DND-41 (cell line): ENCODE measurements at regions not wholly inside any gene's neighbourhood (a gene's known extent, or its start where the extent isn't known, plus 50 kb on each side); places are given as distances from the start of the nearest gene placed in this dataset.

ENCODE experiments used
- ATAC-seq: fragments of 200-7000 bp; cut with Tn5 transposase; 3 replicates; pipeline ENCODE4 v1.9.1; 2021; ENCODE audit warnings: low read depth; ENCODE audit not compliant: insufficient read depth
- DNase-seq: peaks from one replicate; pipeline ENCODE4 v3.0.0-alpha.2; 2020
- H2AFZ ChIP-seq: 2 replicates; pipeline ENCODE4 v1.6.0; 2012; ENCODE audit warnings: low read depth, low read length
- H3K27ac ChIP-seq: 2 replicates; pipeline ENCODE4 v1.5.1; 2012; ENCODE audit warnings: low read length, inconsistent platforms
- H3K27me3 ChIP-seq: fragments of 200-600 bp; sonication (generic); 2 replicates; pipeline ENCODE4 v1.6.0; 2012; ENCODE audit warnings: low read length, mild to moderate bottlenecking, inconsistent platforms; ENCODE audit not compliant: insufficient read depth, poor library complexity
- H3K36me3 ChIP-seq: 2 replicates; pipeline ENCODE4 v1.5.1; 2012; ENCODE audit warnings: low read length, inconsistent platforms; ENCODE audit not compliant: insufficient read depth
- H3K4me1 ChIP-seq: 2 replicates; pipeline ENCODE4 v1.5.1; 2012; ENCODE audit warnings: mild to moderate bottlenecking, low read length; ENCODE audit not compliant: insufficient read depth
- H3K4me2 ChIP-seq: 2 replicates; pipeline ENCODE4 v1.6.0; 2012; ENCODE audit warnings: mild to moderate bottlenecking, moderate library complexity, low read length, inconsistent platforms; ENCODE audit not compliant: insufficient read depth
- H3K4me3 ChIP-seq, 2 experiments: fragments of 200-600 bp in 1 of 2; shearing (Covaris generic) in 1 of 2; 2 replicates each; pipeline ENCODE4 v1.5.1; 2012 to 2016; ENCODE audit warnings: inconsistent platforms in 2 of 2, low read length in 2 of 2, mild to moderate bottlenecking in 2 of 2, low read depth in 1 of 2, moderate library complexity in 1 of 2
- H3K79me2 ChIP-seq: 2 replicates; pipeline ENCODE4 v1.6.0; 2012; ENCODE audit warnings: low read length, inconsistent platforms; ENCODE audit not compliant: insufficient read depth
- H3K9ac ChIP-seq: 2 replicates; pipeline ENCODE4 v1.6.0; 2012; ENCODE audit warnings: low read depth, mild to moderate bottlenecking, inconsistent platforms, low read length, moderate library complexity
- H3K9me3 ChIP-seq: 2 replicates; pipeline ENCODE4 v1.5.1; 2012; ENCODE audit warnings: low read length, moderate library complexity, mild to moderate bottlenecking, inconsistent platforms; ENCODE audit not compliant: insufficient read depth, severe bottlenecking
- H4K20me1 ChIP-seq: 2 replicates; pipeline ENCODE4 v1.6.0; 2012; ENCODE audit warnings: low read length; ENCODE audit not compliant: insufficient read depth
- EZH2 ChIP-seq: IDR thresholded peaks from 3 replicates; pipeline ENCODE4 v1.6.1; 2012; ENCODE audit warnings: borderline replicate concordance, low read depth, mild to moderate bottlenecking, moderate library complexity, low read length, inconsistent platforms; ENCODE audit not compliant: severe bottlenecking
- TF ChIP-seq, protein P1 (sequence below): IDR thresholded peaks from 2 replicates; pipeline ENCODE4 v1.5.1; 2012; ENCODE audit warnings: borderline replicate concordance, low read length, moderate library complexity, mild to moderate bottlenecking; ENCODE audit not compliant: poor library complexity, severe bottlenecking; ENCODE audit errors: extremely low read depth

DNA sequence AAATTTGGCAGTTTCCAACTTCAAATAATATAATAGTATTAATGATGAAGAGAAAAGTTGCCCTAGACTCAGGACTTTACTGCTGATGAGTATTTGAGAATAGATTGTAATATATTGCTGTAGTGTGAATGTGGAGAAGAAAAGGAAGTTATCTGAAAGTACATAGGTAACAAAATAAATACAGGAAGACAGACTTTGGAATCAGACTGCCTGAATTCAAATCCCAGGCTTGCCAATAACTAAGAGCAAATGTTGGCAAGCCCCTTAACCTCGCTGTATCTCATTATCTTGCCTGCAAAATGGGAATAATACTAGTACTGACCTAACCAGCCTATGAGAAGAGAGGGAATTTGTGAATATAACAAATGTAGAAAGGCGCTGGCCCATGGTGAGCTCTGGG lies 765.2 kb upstream of the ID2 start:
- H3K27ac ChIP-seq, result no peak overlapping the region
- no peaks in the 10 kb centered on the region for H4K20me1 ChIP-seq
- no peak overlapping the region for H3K4me2 ChIP-seq
- no peaks in the 10 kb centered on the region for H3K36me3 ChIP-seq
- H3K79me2 ChIP-seq, result no peaks in the 10 kb centered on the region
- ATAC-seq (no peak), DNase-seq (no peak)
- no peak overlapping the region for H2AFZ ChIP-seq
- H3K9ac ChIP-seq, result no peak overlapping the region
- TF ChIP-seq, protein P1, sequence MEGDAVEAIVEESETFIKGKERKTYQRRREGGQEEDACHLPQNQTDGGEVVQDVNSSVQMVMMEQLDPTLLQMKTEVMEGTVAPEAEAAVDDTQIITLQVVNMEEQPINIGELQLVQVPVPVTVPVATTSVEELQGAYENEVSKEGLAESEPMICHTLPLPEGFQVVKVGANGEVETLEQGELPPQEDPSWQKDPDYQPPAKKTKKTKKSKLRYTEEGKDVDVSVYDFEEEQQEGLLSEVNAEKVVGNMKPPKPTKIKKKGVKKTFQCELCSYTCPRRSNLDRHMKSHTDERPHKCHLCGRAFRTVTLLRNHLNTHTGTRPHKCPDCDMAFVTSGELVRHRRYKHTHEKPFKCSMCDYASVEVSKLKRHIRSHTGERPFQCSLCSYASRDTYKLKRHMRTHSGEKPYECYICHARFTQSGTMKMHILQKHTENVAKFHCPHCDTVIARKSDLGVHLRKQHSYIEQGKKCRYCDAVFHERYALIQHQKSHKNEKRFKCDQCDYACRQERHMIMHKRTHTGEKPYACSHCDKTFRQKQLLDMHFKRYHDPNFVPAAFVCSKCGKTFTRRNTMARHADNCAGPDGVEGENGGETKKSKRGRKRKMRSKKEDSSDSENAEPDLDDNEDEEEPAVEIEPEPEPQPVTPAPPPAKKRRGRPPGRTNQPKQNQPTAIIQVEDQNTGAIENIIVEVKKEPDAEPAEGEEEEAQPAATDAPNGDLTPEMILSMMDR, result no peak
- no peak for TF ChIP-seq EZH2
- H3K27me3 ChIP-seq, result no peaks in the 10 kb centered on the region
- H3K4me3 ChIP-seq, result no peak overlapping the region
- peaks cover 17% of the 10 kb centered on the region for H3K4me1 ChIP-seq
- no peaks in the 10 kb centered on the region for H3K9me3 ChIP-seq

DNA sequence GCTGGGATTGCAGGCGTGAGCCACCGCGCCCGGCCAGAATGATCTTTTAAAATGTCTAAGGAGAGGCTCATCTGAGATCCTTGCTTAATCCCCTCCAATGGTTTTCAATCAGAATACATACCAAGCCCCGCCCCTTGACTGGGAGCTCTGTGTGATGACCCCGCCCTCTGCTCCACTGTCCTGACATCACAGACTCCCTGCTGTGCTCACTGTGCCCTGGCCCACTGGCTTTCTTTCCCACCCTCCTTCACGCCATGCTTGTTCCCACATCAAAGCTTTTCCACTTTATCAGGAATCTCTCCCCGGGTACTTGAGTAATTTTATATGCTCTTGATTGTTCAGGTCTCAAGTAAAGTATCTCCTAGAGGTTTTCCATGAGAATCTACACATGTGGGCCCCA lies 762.3 kb upstream of the ID2 start:
- no peaks in the 10 kb centered on the region for H3K9me3 ChIP-seq
- no peak overlapping the region for H2AFZ ChIP-seq
- no peak overlapping the region for H3K9ac ChIP-seq
- TF ChIP-seq, protein P1, result no peak
- TF ChIP-seq EZH2, result no peak
- ATAC-seq (peak; percentile 59), DNase-seq (peak; percentile 40)
- H3K4me1 ChIP-seq, result peaks cover 25% of the 10 kb centered on the region
- no peaks in the 10 kb centered on the region for H3K36me3 ChIP-seq
- H4K20me1 ChIP-seq, result no peaks in the 10 kb centered on the region
- no peaks in the 10 kb centered on the region for H3K79me2 ChIP-seq
- H3K4me3 ChIP-seq, result no peak overlapping the region
- no peak overlapping the region for H3K27ac ChIP-seq
- no peak overlapping the region for H3K4me2 ChIP-seq
- no peaks in the 10 kb centered on the region for H3K27me3 ChIP-seq

DNA sequence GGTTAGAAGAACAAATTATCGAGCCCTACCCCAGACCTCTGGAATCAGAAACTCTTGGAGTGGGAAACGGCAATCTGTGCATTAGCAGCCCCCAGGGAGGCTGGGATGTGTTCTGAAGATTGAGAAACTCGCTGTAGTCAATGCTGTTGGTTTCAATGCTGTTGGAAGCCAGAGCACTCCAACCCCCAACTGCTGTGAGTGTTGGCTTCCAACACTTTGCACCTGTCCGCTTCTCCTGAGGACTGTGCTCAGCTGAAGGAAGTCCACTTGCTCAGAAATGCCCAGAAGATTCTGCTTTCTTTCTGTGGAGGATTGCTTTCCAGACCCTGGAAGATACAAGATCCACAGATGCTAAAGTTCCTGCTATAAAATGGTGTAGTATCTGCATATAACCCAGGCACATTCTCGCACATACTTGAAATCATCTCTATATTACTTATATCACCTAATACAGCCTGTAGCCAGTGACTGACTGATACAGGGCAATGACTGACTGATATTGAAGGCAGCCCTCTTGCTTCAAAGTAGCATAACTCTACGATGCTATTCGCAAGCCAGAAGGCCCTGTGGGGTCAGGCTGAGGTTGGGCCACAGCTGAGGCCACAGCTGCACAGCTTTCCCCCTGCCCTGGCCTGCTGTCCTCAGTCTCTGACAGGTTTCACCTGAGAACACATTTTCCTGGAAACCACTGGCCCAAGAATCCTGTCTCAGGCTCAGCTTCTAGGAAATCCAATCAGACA lies 757.7 kb upstream of the ID2 start:
- Histone ChIP-seq H2AFZ (0 out of 2 replicates have a peak overlapping the region, but pooled peaks have one; percentile 22), H3K4me2 (no peak overlapping the region), H3K27me3 (no peaks in the 10 kb centered on the region), H3K36me3 (no peaks in the 10 kb centered on the region), H3K4me1 (peaks cover 16% of the 10 kb centered on the region), H3K27ac (no peak overlapping the region), H3K79me2 (no peaks in the 10 kb centered on the region), H3K9me3 (no peaks in the 10 kb centered on the region), H4K20me1 (no peaks in the 10 kb centered on the region), H3K4me3 (no peak overlapping the region), H3K9ac (no peak overlapping the region)
- DNase-seq, result peak; percentile 43
- TF ChIP-seq, protein P1, result no peak
- TF ChIP-seq EZH2, result no peak
- ATAC-seq, result peak; percentile 63
